ENCODE measurements at regions not wholly inside any gene's neighbourhood (a gene's known extent, or its start where the extent isn't known, plus 50 kb on each side); places are given as distances from the start of the nearest gene placed in this dataset.

DNA sequence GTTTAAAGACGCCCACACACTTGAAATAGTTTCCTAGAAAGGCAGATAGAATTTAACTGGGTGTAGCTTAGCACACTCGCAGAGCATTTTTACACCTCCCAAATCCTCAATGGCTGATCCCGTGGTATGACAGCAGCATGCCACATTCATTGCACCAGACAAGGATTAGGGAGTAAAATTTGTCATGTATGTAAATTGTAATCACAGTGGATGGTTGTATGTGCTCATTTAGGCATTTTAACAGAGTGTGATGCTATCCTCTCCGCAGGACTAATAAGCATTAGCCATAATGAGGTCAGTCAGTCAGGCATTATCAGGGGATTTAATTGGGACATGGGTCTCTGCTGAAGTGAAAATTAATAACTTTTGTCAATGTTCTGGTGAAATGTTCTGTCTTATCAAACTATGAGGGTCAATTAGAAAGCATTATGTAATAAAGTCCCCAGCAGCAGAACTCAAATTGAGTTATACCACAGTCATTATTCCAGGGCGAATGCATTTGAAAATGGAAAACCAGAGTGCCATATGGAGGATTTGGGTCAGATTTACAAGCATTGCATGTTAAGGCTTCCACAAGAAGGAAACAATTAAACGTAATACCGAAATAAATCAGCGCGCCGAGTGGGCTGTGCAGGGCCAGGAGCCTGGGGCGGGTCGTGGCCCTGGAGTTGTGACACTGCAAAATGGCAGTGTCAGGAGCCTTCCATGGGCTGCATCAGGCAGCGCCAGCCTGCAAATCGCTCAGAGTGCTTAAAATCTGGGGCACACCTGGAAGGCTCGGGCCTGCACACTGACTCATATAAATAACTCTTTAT lies 602.2 kb downstream of the BNC2 start:
- Mint-ChIP-seq H3K27me3 (ENCODE audit: low read depth) (no peaks in the 10 kb centered on the region), H3K27ac (no peak overlapping the region), H3K9me3 (peaks cover 2 to 6% of the 10 kb centered on the region in 2 donors), H3K36me3 (ENCODE audit: insufficient read depth in 2 of 2) (no peaks in the 10 kb centered on the region), H3K4me1 (ENCODE audit: low read depth) (no peaks in the 10 kb centered on the region), H3K4me3 (no peak overlapping the region)
- no peak for DNase-seq
- ATAC-seq (replicated peaks in 1 of 2): no peak

- Mint-ChIP-seq H3K9me3 (peaks cover 0 to 2% of the 10 kb centered on the region in 2 donors), H3K27me3 (ENCODE audit: low read depth) (no peaks in the 10 kb centered on the region), H3K36me3 (ENCODE audit: insufficient read depth in 2 of 2) (no peaks in the 10 kb centered on the region), H3K4me3 (no peak overlapping the region), H3K27ac (no peak overlapping the region), H3K4me1 (ENCODE audit: low read depth) (no peaks in the 10 kb centered on the region)
- ATAC-seq (replicated peaks in 1 of 2): no peak
- DNase-seq: no peak
Measured at GRCh38 chr9:16271967-16272366, 598.5 kb downstream of the BNC2 start.

GRCh38 chr9:16272776-16273175 lies 597.7 kb downstream of the BNC2 start:
- no peak for ATAC-seq (replicated peaks in 1 of 2)
- H3K36me3 Mint-ChIP-seq (ENCODE audit: insufficient read depth in 2 of 2): no peaks in the 10 kb centered on the region
- peaks cover 0 to 2% of the 10 kb centered on the region in 2 donors for H3K9me3 Mint-ChIP-seq
- H3K4me1 Mint-ChIP-seq (ENCODE audit: low read depth): no peaks in the 10 kb centered on the region
- no peak for DNase-seq
- no peak overlapping the region for H3K27ac Mint-ChIP-seq
- H3K27me3 Mint-ChIP-seq (ENCODE audit: low read depth): no peaks in the 10 kb centered on the region
- no peak overlapping the region for H3K4me3 Mint-ChIP-seq

GRCh38 chr9:16275795-16276624 lies 594.5 kb downstream of the BNC2 start:
- no peak overlapping the region for H3K27ac Mint-ChIP-seq
- no peaks in the 10 kb centered on the region for H3K27me3 Mint-ChIP-seq (ENCODE audit: low read depth)
- no peaks in the 10 kb centered on the region for H3K4me1 Mint-ChIP-seq (ENCODE audit: low read depth)
- ATAC-seq (replicated peaks in 1 of 2) (no peak), DNase-seq (no peak)
- H3K36me3 Mint-ChIP-seq (ENCODE audit: insufficient read depth in 2 of 2): no peaks in the 10 kb centered on the region
- H3K4me3 Mint-ChIP-seq: no peak overlapping the region
- H3K9me3 Mint-ChIP-seq: peaks cover 0 to 2% of the 10 kb centered on the region in 2 donors

GRCh38 chr9:16276866-16277265 lies 593.6 kb downstream of the BNC2 start:
- H3K36me3 Mint-ChIP-seq (ENCODE audit: insufficient read depth in 2 of 2): no peaks in the 10 kb centered on the region
- no peak for DNase-seq
- no peaks in the 10 kb centered on the region for H3K27me3 Mint-ChIP-seq (ENCODE audit: low read depth)

DNA sequence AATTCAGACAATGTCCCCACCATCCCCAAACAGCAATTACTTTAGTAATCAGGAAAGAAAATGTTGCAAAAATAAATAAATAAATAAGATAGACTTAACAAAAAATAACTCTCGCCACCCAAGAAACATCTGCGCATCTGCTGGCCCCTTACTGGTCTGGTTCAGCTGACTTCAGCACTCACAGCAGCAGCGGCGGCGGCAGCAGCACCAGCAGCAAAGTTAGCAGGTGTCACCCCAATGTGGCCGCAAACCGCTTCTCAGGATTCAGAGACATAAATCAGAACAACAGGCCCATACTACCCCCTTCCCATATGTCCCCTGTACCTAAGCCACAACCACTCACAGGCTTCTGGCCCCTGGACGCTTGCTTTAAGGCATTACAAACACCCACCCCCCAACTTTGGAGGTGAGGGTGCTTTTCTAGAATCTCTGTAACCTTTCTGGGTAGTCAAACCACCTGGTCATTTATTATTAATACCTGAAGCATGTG lies 593.0 kb downstream of the BNC2 start:
- H3K4me1 Mint-ChIP-seq (ENCODE audit: low read depth): no peaks in the 10 kb centered on the region
- no peak overlapping the region for H3K4me3 Mint-ChIP-seq
- no peaks in the 10 kb centered on the region for H3K36me3 Mint-ChIP-seq (ENCODE audit: insufficient read depth in 2 of 2)
- no peaks in the 10 kb centered on the region for H3K27me3 Mint-ChIP-seq (ENCODE audit: low read depth)
- DNase-seq (no peak), ATAC-seq (replicated peaks in 1 of 2) (no peak)
- H3K9me3 Mint-ChIP-seq: peaks cover 0 to 2% of the 10 kb centered on the region in 2 donors
- H3K27ac Mint-ChIP-seq: no peak overlapping the region

More at GRCh38 chr9:16276866-16277265, 593.6 kb downstream of the BNC2 start:
- Mint-ChIP-seq H3K4me1 (ENCODE audit: low read depth) (no peaks in the 10 kb centered on the region), H3K4me3 (no peak overlapping the region), H3K9me3 (peaks cover 0 to 2% of the 10 kb centered on the region in 2 donors), H3K27ac (no peak overlapping the region)
- ATAC-seq (replicated peaks in 1 of 2): no peak

DNA sequence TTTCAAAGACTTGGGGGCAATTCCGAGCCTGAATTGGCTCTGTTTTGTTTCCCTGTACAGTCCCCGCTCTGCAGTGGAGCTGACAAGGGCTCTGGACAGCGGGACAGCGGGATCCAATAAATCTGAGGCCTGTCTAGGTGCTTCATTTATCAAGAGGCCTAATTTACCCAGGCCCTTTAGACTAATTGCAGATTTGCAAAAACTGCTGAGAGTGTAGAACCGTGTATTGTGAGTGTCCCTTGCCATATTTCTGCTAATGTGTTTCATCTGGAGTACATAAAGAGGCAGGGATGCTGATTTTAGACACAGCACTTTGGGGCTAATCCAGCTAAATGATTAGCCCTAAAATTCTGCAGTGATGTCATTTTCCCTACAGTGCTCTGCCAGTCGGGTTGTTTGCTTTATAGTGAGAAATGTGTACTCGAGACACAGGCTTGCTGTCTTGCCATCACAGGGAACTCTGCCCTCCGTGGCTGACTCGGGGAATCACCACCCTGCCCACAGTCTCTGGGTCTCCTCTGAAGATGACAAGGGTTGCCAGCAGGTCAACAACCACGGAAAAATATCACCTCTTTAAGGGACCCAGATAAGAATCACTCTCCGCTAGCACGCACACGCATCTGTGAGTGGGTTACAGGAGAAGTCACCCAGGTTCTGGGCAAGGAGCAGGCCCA lies 592.0 kb downstream of the BNC2 start:
- no peak overlapping the region for H3K4me3 Mint-ChIP-seq
- peaks cover 0 to 2% of the 10 kb centered on the region in 2 donors for H3K9me3 Mint-ChIP-seq
- no peaks in the 10 kb centered on the region for H3K36me3 Mint-ChIP-seq (ENCODE audit: insufficient read depth in 2 of 2)
- ATAC-seq (replicated peaks in 1 of 2): no peak
- DNase-seq: no peak
- H3K27ac Mint-ChIP-seq: no peak overlapping the region
- H3K4me1 Mint-ChIP-seq (ENCODE audit: low read depth): no peaks in the 10 kb centered on the region
- no peaks in the 10 kb centered on the region for H3K27me3 Mint-ChIP-seq (ENCODE audit: low read depth)

- ATAC-seq (replicated peaks in 1 of 2): no peak
- no peak for DNase-seq
- Mint-ChIP-seq H3K9me3 (peaks cover 0 to 3% of the 10 kb centered on the region in 2 donors), H3K27ac (no peak overlapping the region), H3K27me3 (ENCODE audit: low read depth) (no peaks in the 10 kb centered on the region), H3K4me1 (ENCODE audit: low read depth) (no peaks in the 10 kb centered on the region), H3K4me3 (no peak overlapping the region), H3K36me3 (ENCODE audit: insufficient read depth in 2 of 2) (no peaks in the 10 kb centered on the region)
Measured at GRCh38 chr9:16281707-16282106, 588.8 kb downstream of the BNC2 start.

DNA sequence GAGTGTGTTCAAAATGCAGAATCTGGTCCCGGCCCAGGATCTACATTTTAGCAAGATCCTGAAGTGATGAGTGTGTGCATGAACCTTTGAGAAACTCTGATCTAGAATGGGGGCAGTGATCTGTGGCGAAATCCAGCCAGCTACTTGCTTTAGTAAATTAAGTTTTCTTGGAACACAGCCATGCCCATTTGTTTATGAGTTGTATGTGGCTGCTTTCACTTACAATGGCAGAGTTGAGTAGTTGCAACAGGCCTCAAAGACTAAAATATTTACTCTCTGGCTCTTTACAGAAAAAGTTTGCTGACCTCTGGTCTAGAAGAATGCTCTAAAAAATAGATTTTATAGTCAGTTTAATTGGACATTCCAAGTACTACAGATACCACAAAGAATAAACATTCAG lies 588.3 kb downstream of the BNC2 start:
- H3K4me3 Mint-ChIP-seq: no peak overlapping the region
- H3K36me3 Mint-ChIP-seq (ENCODE audit: insufficient read depth in 2 of 2): no peaks in the 10 kb centered on the region
- no peak for ATAC-seq (replicated peaks in 1 of 2)
- DNase-seq: no peak
- no peaks in the 10 kb centered on the region for H3K27me3 Mint-ChIP-seq (ENCODE audit: low read depth)
- H3K27ac Mint-ChIP-seq: no peak overlapping the region
- H3K9me3 Mint-ChIP-seq: peaks cover 0 to 3% of the 10 kb centered on the region in 2 donors
- H3K4me1 Mint-ChIP-seq (ENCODE audit: low read depth): no peaks in the 10 kb centered on the region

DNA sequence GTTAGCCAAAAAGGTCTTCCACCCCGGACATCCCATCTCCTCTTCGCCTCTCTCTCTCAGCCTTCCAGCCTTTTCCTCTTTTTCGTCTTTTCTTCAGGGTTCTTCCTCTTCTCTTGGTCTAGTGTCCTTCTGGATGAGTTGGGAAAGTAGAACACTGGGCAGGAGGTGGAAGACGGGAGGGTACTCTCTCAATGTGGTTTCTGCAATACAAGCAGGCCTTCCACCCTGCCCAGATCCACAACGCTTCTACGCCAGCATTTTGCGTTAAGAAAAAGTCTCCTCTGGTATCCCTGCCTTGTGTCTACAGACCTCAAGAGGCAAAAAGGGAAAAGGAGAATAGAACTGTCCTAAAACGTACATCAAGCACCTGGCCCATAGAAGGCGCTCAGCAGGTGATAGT lies 587.8 kb downstream of the BNC2 start:
- Mint-ChIP-seq H3K4me1 (ENCODE audit: low read depth) (no peaks in the 10 kb centered on the region), H3K36me3 (ENCODE audit: insufficient read depth in 2 of 2) (no peaks in the 10 kb centered on the region), H3K4me3 (no peak overlapping the region), H3K27ac (no peak overlapping the region), H3K9me3 (peaks cover 0 to 3% of the 10 kb centered on the region in 2 donors), H3K27me3 (ENCODE audit: low read depth) (no peaks in the 10 kb centered on the region)
- no peak for ATAC-seq (replicated peaks in 1 of 2)
- no peak for DNase-seq

DNA sequence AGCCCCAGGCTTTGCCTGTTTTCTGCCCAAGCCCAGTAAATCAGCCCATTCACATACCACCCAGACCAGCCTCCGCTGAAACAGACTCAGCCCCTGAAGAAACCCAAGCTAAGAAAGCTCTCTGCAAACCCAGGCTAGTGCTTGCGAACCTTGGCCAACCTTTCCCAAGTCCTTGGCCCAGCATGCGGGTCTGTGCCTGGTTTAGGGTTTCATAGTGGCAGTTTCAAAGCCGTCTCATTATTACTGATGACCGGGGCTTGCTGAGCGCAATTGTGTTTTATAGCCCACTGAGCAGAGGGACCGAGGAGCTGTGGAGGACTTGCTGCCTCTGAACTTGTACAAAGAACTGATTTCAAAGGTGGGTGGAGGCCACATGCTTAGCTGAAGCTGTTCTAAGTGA lies 584.3 kb downstream of the BNC2 start:
- no peaks in the 10 kb centered on the region for H3K36me3 Mint-ChIP-seq (ENCODE audit: insufficient read depth in 2 of 2)
- no peak for DNase-seq
- no peak for ATAC-seq (replicated peaks in 1 of 2)

GRCh38 chr9:16289639-16290038 lies 580.8 kb downstream of the BNC2 start:
- H3K27ac Mint-ChIP-seq: no peak overlapping the region
- no peak for ATAC-seq (replicated peaks in 1 of 2)
- DNase-seq: no peak
- H3K9me3 Mint-ChIP-seq: peaks cover under 1 to 4% of the 10 kb centered on the region in 2 donors
- H3K4me1 Mint-ChIP-seq (ENCODE audit: low read depth): no peaks in the 10 kb centered on the region
- H3K27me3 Mint-ChIP-seq (ENCODE audit: low read depth): no peaks in the 10 kb centered on the region
- no peaks in the 10 kb centered on the region for H3K36me3 Mint-ChIP-seq (ENCODE audit: insufficient read depth in 2 of 2)
- no peak overlapping the region for H3K4me3 Mint-ChIP-seq

More for the DNA sequence above, 584.3 kb downstream of the BNC2 start:
- H3K9me3 Mint-ChIP-seq: peaks cover 0 to 3% of the 10 kb centered on the region in 2 donors
- H3K4me3 Mint-ChIP-seq: no peak overlapping the region
- no peak overlapping the region for H3K27ac Mint-ChIP-seq
- no peaks in the 10 kb centered on the region for H3K27me3 Mint-ChIP-seq (ENCODE audit: low read depth)
- H3K4me1 Mint-ChIP-seq (ENCODE audit: low read depth): no peaks in the 10 kb centered on the region

DNA sequence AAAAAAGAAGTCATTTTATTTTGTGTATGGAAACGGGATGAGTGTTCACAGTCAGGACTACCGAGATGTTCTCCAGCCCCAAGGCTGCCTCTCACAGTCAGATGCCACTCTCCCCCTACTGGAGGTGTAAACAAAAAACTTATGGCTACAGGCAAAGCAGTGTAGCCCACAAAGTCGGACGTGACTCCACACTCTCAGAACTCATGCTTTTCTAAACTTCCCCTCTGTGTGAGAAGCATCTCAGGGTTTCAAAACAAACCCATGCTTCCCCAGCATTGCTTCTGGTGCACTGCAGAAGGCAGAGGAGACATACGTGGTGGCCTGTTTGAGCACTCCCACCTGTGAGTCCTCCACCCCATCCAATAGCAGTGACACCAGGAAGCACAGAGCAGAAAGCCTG lies 580.3 kb downstream of the BNC2 start:
- no peaks in the 10 kb centered on the region for H3K27me3 Mint-ChIP-seq (ENCODE audit: low read depth)
- no peak for ATAC-seq (replicated peaks in 1 of 2)
- no peak overlapping the region for H3K27ac Mint-ChIP-seq
- H3K4me3 Mint-ChIP-seq: no peak overlapping the region
- no peaks in the 10 kb centered on the region for H3K4me1 Mint-ChIP-seq (ENCODE audit: low read depth)
- H3K36me3 Mint-ChIP-seq (ENCODE audit: insufficient read depth in 2 of 2): no peaks in the 10 kb centered on the region
- no peak for DNase-seq
- peaks cover 0 to 4% of the 10 kb centered on the region in 2 donors for H3K9me3 Mint-ChIP-seq

Measured in activated T-cell treated with anti-CD3 and anti-CD28 coated beads, Interleukin-2, amount 50 U/mL, for 72 hours (primary cell).